Activated CD4-positive, alpha-beta T cell treated with anti-CD3 and anti-CD28 coated beads, Interleukin-2, amount 50 U/mL, for 4 hours (primary cell): ENCODE measurements at regions not wholly inside any gene's neighbourhood (a gene's known extent, or its start where the extent isn't known, plus 50 kb on each side); places are given as distances from the start of the nearest gene placed in this dataset.

Source experiments
- DNase-seq, 2 experiments: peaks; one replicate each; pipeline ENCODE4 v3.0.0-alpha.2; 2020

- DNase-seq: no peak
Measured at GRCh38 chr11:15490535-15490934, 375.8 kb downstream of the INSC start.

GRCh38 chr11:15493066-15493465, 378.3 kb downstream of the INSC start:
- DNase-seq: no peak

GRCh38 chr11:15493921-15494620, 379.3 kb downstream of the INSC start:
- no peak for DNase-seq

GRCh38 chr11:15494740-15495139, 380.0 kb downstream of the INSC start:
- DNase-seq: no peak

- DNase-seq: no peak
Measured at GRCh38 chr11:15495462-15495861, 380.7 kb downstream of the INSC start.

- no peak for DNase-seq
Measured at GRCh38 chr11:15497366-15497765, 382.6 kb downstream of the INSC start.

- no peak for DNase-seq
Measured at GRCh38 chr11:15499674-15500073, 385.0 kb downstream of the INSC start.

GRCh38 chr11:15500643-15501042, 385.9 kb downstream of the INSC start:
- DNase-seq: no peak

- DNase-seq: no peak
Measured at GRCh38 chr11:15501566-15501965, 386.8 kb downstream of the INSC start.

GRCh38 chr11:15505155-15505554, 390.4 kb downstream of the INSC start:
- DNase-seq: no peak

- DNase-seq: no peak
Measured at GRCh38 chr11:15507592-15507991, 392.9 kb downstream of the INSC start.

- DNase-seq: no peak
Measured at GRCh38 chr11:15509082-15509481, 394.4 kb downstream of the INSC start.

GRCh38 chr11:15519124-15519791, 404.5 kb downstream of the INSC start:
- no peak for DNase-seq

- no peak for DNase-seq
Measured at GRCh38 chr11:15519911-15520310, 405.2 kb downstream of the INSC start.

GRCh38 chr11:15523543-15523942, 408.8 kb downstream of the INSC start:
- no peak for DNase-seq

GRCh38 chr11:15525582-15525981, 410.9 kb downstream of the INSC start:
- DNase-seq: no peak

- no peak for DNase-seq
Measured at GRCh38 chr11:15526032-15526431, 411.3 kb downstream of the INSC start.

GRCh38 chr11:15526859-15527450, 412.2 kb downstream of the INSC start:
- no peak for DNase-seq

GRCh38 chr11:15532432-15532831, 417.7 kb downstream of the INSC start:
- no peak for DNase-seq

- DNase-seq: no peak
Measured at GRCh38 chr11:15534266-15534665, 419.5 kb downstream of the INSC start.

GRCh38 chr11:15535414-15535813, 420.7 kb downstream of the INSC start:
- DNase-seq: no peak

GRCh38 chr11:15536438-15536837, 421.7 kb downstream of the INSC start:
- no peak for DNase-seq

GRCh38 chr11:15539645-15540044, 424.9 kb downstream of the INSC start:
- no peak for DNase-seq

GRCh38 chr11:15541079-15541478, 426.4 kb downstream of the INSC start:
- DNase-seq: no peak
